GM19240 (cell line): ENCODE measurements at regions not wholly inside any gene's neighbourhood (a gene's known extent, or its start where the extent isn't known, plus 50 kb on each side); places are given as distances from the start of the nearest gene placed in this dataset.

Source experiments
- DNase-seq: peaks from one replicate; pipeline ENCODE4 v3.0.0; 2011; ENCODE audit warnings: low spot score; ENCODE audit not compliant: insufficient read length

GRCh38 chr2:212871597-212871996 is 279.8 kb downstream of the IKZF2 start:
- DNase-seq = no peak

- no peak for DNase-seq
Measured at GRCh38 chr2:212864186-212864585, 287.2 kb downstream of the IKZF2 start.

- DNase-seq = no peak
Measured at GRCh38 chr2:212863185-212863588, 288.2 kb downstream of the IKZF2 start.

- DNase-seq = no peak
Measured at GRCh38 chr2:212858496-212858895, 292.9 kb downstream of the IKZF2 start.

GRCh38 chr2:212854771-212855170 is 296.6 kb downstream of the IKZF2 start:
- DNase-seq = no peak

GRCh38 chr2:212854116-212854515 is 297.3 kb downstream of the IKZF2 start:
- DNase-seq = no peak

- no peak for DNase-seq
Measured at GRCh38 chr2:212845941-212846340, 305.5 kb downstream of the IKZF2 start.

- no peak for DNase-seq
Measured at GRCh38 chr2:212843409-212844199, 305.0 kb upstream of the ERBB4 start.

- no peak for DNase-seq
Measured at GRCh38 chr2:212842544-212843185, 304.1 kb upstream of the ERBB4 start.

GRCh38 chr2:212841460-212841859 is 302.9 kb upstream of the ERBB4 start:
- DNase-seq = no peak

GRCh38 chr2:212832211-212833195 is 293.9 kb upstream of the ERBB4 start:
- no peak for DNase-seq

GRCh38 chr2:212831671-212832199 is 293.1 kb upstream of the ERBB4 start:
- DNase-seq = no peak

GRCh38 chr2:212816267-212816666 is 277.7 kb upstream of the ERBB4 start:
- DNase-seq = no peak

GRCh38 chr2:212815453-212815852 is 276.9 kb upstream of the ERBB4 start:
- DNase-seq = no peak

GRCh38 chr2:212814941-212815340 is 276.3 kb upstream of the ERBB4 start:
- DNase-seq = no peak

GRCh38 chr2:212811921-212812320 is 273.3 kb upstream of the ERBB4 start:
- DNase-seq = no peak

- no peak for DNase-seq
Measured at GRCh38 chr2:212811036-212811805, 272.6 kb upstream of the ERBB4 start.

GRCh38 chr2:212797484-212798205 is 259.0 kb upstream of the ERBB4 start:
- no peak for DNase-seq

GRCh38 chr2:212794471-212794870 is 255.9 kb upstream of the ERBB4 start:
- no peak for DNase-seq

GRCh38 chr2:212791569-212791968 is 253.0 kb upstream of the ERBB4 start:
- DNase-seq = no peak
